Osteocyte (in vitro differentiated cells): ENCODE measurements at regions not wholly inside any gene's neighbourhood (a gene's known extent, or its start where the extent isn't known, plus 50 kb on each side); places are given as distances from the start of the nearest gene placed in this dataset.

Experiments used
- DNase-seq: peaks from one replicate; pipeline ENCODE4 v3.0.0; 2021; ENCODE audit warnings: mixed read lengths; ENCODE audit not compliant: unreplicated experiment; ENCODE audit errors: extremely low spot score
- H3K27ac Mint-ChIP-seq: one replicate; pipeline ENCODE4 v1.8.0; 2021; ENCODE audit warnings: mild to moderate bottlenecking, mixed read lengths; ENCODE audit not compliant: unreplicated experiment
- H3K27me3 Mint-ChIP-seq: one replicate; pipeline ENCODE4 v1.8.0; 2021; ENCODE audit warnings: mixed read lengths; ENCODE audit not compliant: unreplicated experiment
- H3K36me3 Mint-ChIP-seq: one replicate; pipeline ENCODE4 v1.8.0; 2021; ENCODE audit warnings: mixed read lengths; ENCODE audit not compliant: unreplicated experiment
- H3K4me1 Mint-ChIP-seq: one replicate; pipeline ENCODE4 v1.8.0; 2021; ENCODE audit warnings: mixed read lengths; ENCODE audit not compliant: unreplicated experiment
- H3K4me3 Mint-ChIP-seq: one replicate; pipeline ENCODE4 v1.8.0; 2021; ENCODE audit warnings: mild to moderate bottlenecking, moderate library complexity, mixed read lengths; ENCODE audit not compliant: unreplicated experiment
- H3K9me3 Mint-ChIP-seq: one replicate; pipeline ENCODE4 v1.8.0; 2021; ENCODE audit warnings: mixed read lengths; ENCODE audit not compliant: unreplicated experiment
- CTCF ChIP-seq: fragments of 200-600 bp; sonication (generic); IDR thresholded peaks from 2 replicates; pipeline ENCODE4 v1.5.0; 2021; ENCODE audit warnings: antibody characterized with exemption, mild to moderate bottlenecking, moderate library complexity

GRCh38 chr1:231108516-231109302 lies 53.1 kb upstream of the TRIM67 start:
- H3K9me3 Mint-ChIP-seq: peaks cover 5% of the 10 kb centered on the region
- H3K4me3 Mint-ChIP-seq: no peak overlapping the region
- H3K4me1 Mint-ChIP-seq: peaks cover 32% of the 10 kb centered on the region
- no peaks in the 10 kb centered on the region for H3K36me3 Mint-ChIP-seq
- H3K27ac Mint-ChIP-seq: no peak overlapping the region
- TF ChIP-seq CTCF: no peak
- no peaks in the 10 kb centered on the region for H3K27me3 Mint-ChIP-seq
- DNase-seq: peak; percentile 30

GRCh38 chr1:231107600-231108326 lies 54.1 kb upstream of the TRIM67 start:
- no peak for TF ChIP-seq CTCF
- Mint-ChIP-seq H3K9me3 (peaks cover 5% of the 10 kb centered on the region), H3K27ac (no peak overlapping the region), H3K27me3 (no peaks in the 10 kb centered on the region), H3K4me3 (no peak overlapping the region), H3K4me1 (peaks cover 32% of the 10 kb centered on the region), H3K36me3 (no peaks in the 10 kb centered on the region)
- peak; percentile 32 for DNase-seq

GRCh38 chr1:231107151-231107550 lies 54.7 kb upstream of the TRIM67 start:
- Mint-ChIP-seq H3K9me3 (peaks cover 4% of the 10 kb centered on the region), H3K4me3 (no peak overlapping the region), H3K27ac (peak overlapping the region; percentile 77), H3K36me3 (peaks cover 2% of the 10 kb centered on the region), H3K27me3 (peaks cover 2% of the 10 kb centered on the region), H3K4me1 (peaks cover 32% of the 10 kb centered on the region)
- TF ChIP-seq CTCF: no peak
- peak; percentile 51 for DNase-seq

- no peak for TF ChIP-seq CTCF
Measured at GRCh38 chr1:231106347-231106746, 55.5 kb upstream of the TRIM67 start.

GRCh38 chr1:231104917-231105316 lies 56.9 kb upstream of the TRIM67 start:
- Mint-ChIP-seq H3K4me1 (peaks cover 32% of the 10 kb centered on the region), H3K36me3 (peaks cover 2% of the 10 kb centered on the region), H3K4me3 (no peak overlapping the region), H3K27ac (no peak overlapping the region), H3K9me3 (no peaks in the 10 kb centered on the region), H3K27me3 (peaks cover 2% of the 10 kb centered on the region)
- TF ChIP-seq CTCF: no peak
- peak; percentile 15 for DNase-seq

More at GRCh38 chr1:231106347-231106746, 55.5 kb upstream of the TRIM67 start:
- Mint-ChIP-seq H3K9me3 (no peaks in the 10 kb centered on the region), H3K27me3 (peaks cover 2% of the 10 kb centered on the region), H3K36me3 (peaks cover 2% of the 10 kb centered on the region), H3K27ac (peak overlapping the region; percentile 77), H3K4me3 (peak overlapping the region; percentile 2), H3K4me1 (peaks cover 32% of the 10 kb centered on the region)
- DNase-seq: peak; percentile 79
